GM12872 (cell line): ENCODE measurements at regions not wholly inside any gene's neighbourhood (a gene's known extent, or its start where the extent isn't known, plus 50 kb on each side); places are given as distances from the start of the nearest gene placed in this dataset.

Experiments
- CTCF ChIP-seq: IDR thresholded peaks from 3 replicates; pipeline ENCODE4 v1.5.1; 2011; ENCODE audit warnings: low read depth, mild to moderate bottlenecking, low read length, moderate library complexity; ENCODE audit not compliant: insufficient read depth

GRCh38 chr3:72143966-72144717 lies 359.2 kb upstream of the PROK2 start:
- TF ChIP-seq CTCF, result no peak

DNA sequence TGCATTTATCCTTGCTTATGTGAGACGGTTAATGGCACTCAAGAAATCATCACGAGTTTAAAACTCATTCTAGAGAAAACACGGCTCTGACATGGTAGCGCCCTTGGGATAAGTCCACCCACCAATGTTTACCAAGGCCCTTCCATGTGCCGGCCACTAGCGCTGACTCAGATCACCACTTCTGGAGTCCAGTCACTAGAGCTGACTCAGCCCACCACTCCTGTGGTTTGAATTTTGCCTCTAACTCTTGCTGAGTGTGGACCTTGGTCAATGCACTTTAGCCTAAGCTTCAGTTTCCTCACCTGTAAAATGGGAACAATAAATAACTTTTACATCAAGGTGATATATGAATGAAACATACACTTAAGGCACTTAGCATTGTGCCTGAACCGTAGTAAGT lies 358.4 kb upstream of the PROK2 start:
- no peak for TF ChIP-seq CTCF

GRCh38 chr3:72142028-72142427 lies 357.1 kb upstream of the PROK2 start:
- no peak for TF ChIP-seq CTCF

DNA sequence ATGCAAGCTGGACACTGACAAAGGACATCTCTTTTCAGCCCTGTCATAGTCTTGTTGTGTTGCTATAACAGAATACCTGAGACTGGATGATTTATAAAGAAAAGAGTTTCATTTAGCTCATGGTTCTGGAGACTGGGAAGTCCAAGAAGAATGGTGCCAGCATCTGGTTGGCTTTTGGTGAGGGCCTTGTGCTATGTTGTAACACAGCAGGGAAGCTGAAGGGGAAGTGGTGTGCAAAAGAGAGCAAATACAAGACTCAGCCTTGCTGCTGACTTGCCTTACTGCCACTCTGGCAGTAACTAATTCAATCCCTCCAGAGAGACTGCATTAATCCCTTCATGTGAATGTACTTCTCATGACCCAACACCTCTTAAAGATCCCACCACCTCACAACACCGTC lies 356.3 kb upstream of the PROK2 start:
- TF ChIP-seq CTCF, result no peak

- TF ChIP-seq CTCF, result no peak
These were observed 354.4 kb upstream of the PROK2 start for GRCh38 chr3:72139316-72139715.

GRCh38 chr3:72137865-72138861 lies 353.2 kb upstream of the PROK2 start:
- no peak for TF ChIP-seq CTCF

DNA sequence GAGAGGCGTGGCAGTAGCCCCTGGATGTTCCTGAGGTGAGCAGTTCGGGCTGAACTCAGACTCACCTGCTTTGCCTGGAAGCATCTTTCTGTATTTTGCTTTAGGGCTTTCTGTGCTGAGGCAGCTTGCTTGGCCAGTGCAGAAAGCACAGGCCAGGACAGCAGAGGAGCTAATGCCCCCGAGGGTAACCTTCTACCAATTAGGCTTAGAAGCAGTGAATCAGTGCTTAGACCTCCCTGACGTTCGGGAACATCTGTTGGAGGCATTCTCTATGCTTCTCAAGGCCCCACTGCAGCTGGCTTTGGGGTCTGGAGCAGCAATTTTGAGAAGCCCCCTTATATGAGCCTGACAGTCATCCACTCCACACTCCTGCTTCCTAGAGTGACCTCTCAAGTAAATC lies 350.7 kb upstream of the PROK2 start:
- TF ChIP-seq CTCF, result no peak
